Astrocyte (in vitro differentiated cells and primary cell): ENCODE measurements at regions not wholly inside any gene's neighbourhood (a gene's known extent, or its start where the extent isn't known, plus 50 kb on each side); places are given as distances from the start of the nearest gene placed in this dataset.

Source experiments
- DNase-seq: peaks from one replicate; pipeline ENCODE4 v3.0.0-alpha.2; 2010; ENCODE audit warnings: low read depth
- FAIRE-seq: peaks from 2 replicates; lab custom pipeline; 2011; peaks lifted over from hg19 to GRCh38; lab: Jason Lieb, UNC
- H2AFZ ChIP-seq: 2 replicates; pipeline ENCODE4 v1.6.0; 2012; ENCODE audit warnings: low read depth, low read length, inconsistent platforms
- H3K27ac ChIP-seq: 2 replicates; pipeline ENCODE4 v1.5.1; 2011; ENCODE audit warnings: low read depth, low read length, inconsistent platforms
- H3K27me3 ChIP-seq: 2 replicates; pipeline ENCODE4 v1.6.0; 2011; ENCODE audit warnings: low read length, inconsistent platforms; ENCODE audit not compliant: insufficient read depth
- H3K36me3 ChIP-seq: 2 replicates; pipeline ENCODE4 v1.5.1; 2011; ENCODE audit warnings: low read length, inconsistent platforms; ENCODE audit not compliant: insufficient read depth
- H3K4me1 ChIP-seq: 2 replicates; pipeline ENCODE4 v1.5.1; 2011; ENCODE audit warnings: low read length, inconsistent platforms; ENCODE audit not compliant: insufficient read depth
- H3K4me2 ChIP-seq: 2 replicates; pipeline ENCODE4 v1.6.0; 2012; ENCODE audit warnings: low read length, inconsistent platforms
- H3K4me3 ChIP-seq: 2 replicates; pipeline ENCODE4 v1.5.1; 2011; ENCODE audit warnings: low read depth, mild to moderate bottlenecking, low read length, inconsistent platforms; ENCODE audit not compliant: insufficient read depth
- H3K79me2 ChIP-seq: 2 replicates; pipeline ENCODE4 v1.6.0; 2012; ENCODE audit warnings: mild to moderate bottlenecking, low read length, inconsistent platforms; ENCODE audit not compliant: insufficient read depth
- H3K9ac ChIP-seq: 2 replicates; pipeline ENCODE4 v1.6.0; 2012; ENCODE audit warnings: mild to moderate bottlenecking, low read length, inconsistent platforms
- H3K9me3 ChIP-seq: 2 replicates; pipeline ENCODE4 v1.5.1; 2012; ENCODE audit warnings: low read depth, mild to moderate bottlenecking, low read length, inconsistent platforms; ENCODE audit not compliant: insufficient read depth
- H4K20me1 ChIP-seq: 2 replicates; pipeline ENCODE4 v1.6.0; 2012; ENCODE audit warnings: low read length, inconsistent platforms; ENCODE audit not compliant: insufficient read depth
- H3K27ac Mint-ChIP-seq: one replicate; pipeline ENCODE4 v1.8.0; 2021; ENCODE audit warnings: mild to moderate bottlenecking, mixed read lengths; ENCODE audit not compliant: unreplicated experiment
- H3K27me3 Mint-ChIP-seq: one replicate; pipeline ENCODE4 v1.8.0; 2021; ENCODE audit warnings: low read depth, mixed read lengths; ENCODE audit not compliant: unreplicated experiment
- H3K36me3 Mint-ChIP-seq: one replicate; pipeline ENCODE4 v1.8.0; 2021; ENCODE audit warnings: low read depth, mixed read lengths; ENCODE audit not compliant: unreplicated experiment
- H3K4me1 Mint-ChIP-seq: one replicate; pipeline ENCODE4 v1.8.0; 2021; ENCODE audit warnings: low read depth, mixed read lengths; ENCODE audit not compliant: unreplicated experiment
- H3K4me3 Mint-ChIP-seq: one replicate; pipeline ENCODE4 v1.8.0; 2021; ENCODE audit warnings: mild to moderate bottlenecking, moderate library complexity, mixed read lengths; ENCODE audit not compliant: unreplicated experiment
- H3K9me3 Mint-ChIP-seq: one replicate; pipeline ENCODE4 v1.8.0; 2021; ENCODE audit warnings: mild to moderate bottlenecking, mixed read lengths; ENCODE audit not compliant: unreplicated experiment
- EZH2 ChIP-seq: IDR thresholded peaks from 2 replicates; pipeline ENCODE4 v1.6.1; 2012; ENCODE audit warnings: mild to moderate bottlenecking, low read length, inconsistent platforms; ENCODE audit not compliant: insufficient read depth
- TF ChIP-seq, protein P1 (sequence below): IDR thresholded peaks from 2 replicates; pipeline ENCODE4 v1.5.1; 2011; ENCODE audit warnings: low read depth, mild to moderate bottlenecking, inconsistent platforms, low read length, moderate library complexity; ENCODE audit not compliant: insufficient read depth

DNA sequence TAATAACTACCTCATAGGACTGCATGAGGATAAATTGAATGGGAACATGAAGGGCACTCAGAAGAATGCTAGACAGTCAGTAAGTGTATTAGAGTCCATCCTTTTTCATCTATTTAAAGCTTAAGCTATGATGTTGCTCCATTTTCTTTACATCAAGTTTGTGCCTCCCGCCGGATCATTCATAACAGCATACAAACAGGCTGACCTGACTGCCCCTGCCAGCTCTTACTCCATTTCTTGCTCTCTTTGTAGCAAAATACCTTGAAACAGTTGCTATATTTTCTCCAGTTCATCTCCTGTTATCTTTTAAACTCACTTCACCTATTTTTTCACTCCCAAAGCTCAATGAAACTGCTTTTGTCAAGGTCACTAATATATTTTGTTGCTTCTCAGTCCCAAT is 315.6 kb upstream of the ALCAM start:
- H3K36me3 Mint-ChIP-seq, result no peaks in the 10 kb centered on the region
- no peak overlapping the region for H3K4me3 Mint-ChIP-seq
- Histone ChIP-seq H3K79me2 (no peaks in the 10 kb centered on the region), H3K27me3 (no peaks in the 10 kb centered on the region), H3K9me3 (no peaks in the 10 kb centered on the region), H4K20me1 (no peaks in the 10 kb centered on the region), H3K27ac (no peak overlapping the region), H3K36me3 (no peaks in the 10 kb centered on the region), H3K4me3 (no peak overlapping the region), H3K9ac (no peak overlapping the region), H2AFZ (no peak overlapping the region), H3K4me2 (no peak overlapping the region), H3K4me1 (no peaks in the 10 kb centered on the region)
- H3K27me3 Mint-ChIP-seq, result no peaks in the 10 kb centered on the region
- no peak for TF ChIP-seq EZH2
- TF ChIP-seq, protein P1, sequence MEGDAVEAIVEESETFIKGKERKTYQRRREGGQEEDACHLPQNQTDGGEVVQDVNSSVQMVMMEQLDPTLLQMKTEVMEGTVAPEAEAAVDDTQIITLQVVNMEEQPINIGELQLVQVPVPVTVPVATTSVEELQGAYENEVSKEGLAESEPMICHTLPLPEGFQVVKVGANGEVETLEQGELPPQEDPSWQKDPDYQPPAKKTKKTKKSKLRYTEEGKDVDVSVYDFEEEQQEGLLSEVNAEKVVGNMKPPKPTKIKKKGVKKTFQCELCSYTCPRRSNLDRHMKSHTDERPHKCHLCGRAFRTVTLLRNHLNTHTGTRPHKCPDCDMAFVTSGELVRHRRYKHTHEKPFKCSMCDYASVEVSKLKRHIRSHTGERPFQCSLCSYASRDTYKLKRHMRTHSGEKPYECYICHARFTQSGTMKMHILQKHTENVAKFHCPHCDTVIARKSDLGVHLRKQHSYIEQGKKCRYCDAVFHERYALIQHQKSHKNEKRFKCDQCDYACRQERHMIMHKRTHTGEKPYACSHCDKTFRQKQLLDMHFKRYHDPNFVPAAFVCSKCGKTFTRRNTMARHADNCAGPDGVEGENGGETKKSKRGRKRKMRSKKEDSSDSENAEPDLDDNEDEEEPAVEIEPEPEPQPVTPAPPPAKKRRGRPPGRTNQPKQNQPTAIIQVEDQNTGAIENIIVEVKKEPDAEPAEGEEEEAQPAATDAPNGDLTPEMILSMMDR, result no peak
- no peaks in the 10 kb centered on the region for H3K4me1 Mint-ChIP-seq
- H3K9me3 Mint-ChIP-seq, result no peaks in the 10 kb centered on the region
- no peak for DNase-seq
- H3K27ac Mint-ChIP-seq, result no peak overlapping the region
- no peak for FAIRE-seq

GRCh38 chr3:105051972-105052371 is 314.7 kb upstream of the ALCAM start:
- Histone ChIP-seq H3K9ac (no peak overlapping the region), H3K4me1 (no peaks in the 10 kb centered on the region), H2AFZ (peak overlapping the region; percentile 38), H3K79me2 (no peaks in the 10 kb centered on the region), H4K20me1 (no peaks in the 10 kb centered on the region), H3K27me3 (no peaks in the 10 kb centered on the region), H3K36me3 (no peaks in the 10 kb centered on the region), H3K4me2 (no peak overlapping the region), H3K4me3 (no peak overlapping the region), H3K9me3 (no peaks in the 10 kb centered on the region), H3K27ac (no peak overlapping the region)
- DNase-seq, result no peak
- FAIRE-seq, result no peak
- no peak overlapping the region for H3K27ac Mint-ChIP-seq
- H3K9me3 Mint-ChIP-seq, result no peaks in the 10 kb centered on the region
- no peak for TF ChIP-seq EZH2
- TF ChIP-seq, protein P1, result no peak
- no peaks in the 10 kb centered on the region for H3K4me1 Mint-ChIP-seq
- no peaks in the 10 kb centered on the region for H3K27me3 Mint-ChIP-seq
- H3K36me3 Mint-ChIP-seq, result no peaks in the 10 kb centered on the region
- no peak overlapping the region for H3K4me3 Mint-ChIP-seq

DNA sequence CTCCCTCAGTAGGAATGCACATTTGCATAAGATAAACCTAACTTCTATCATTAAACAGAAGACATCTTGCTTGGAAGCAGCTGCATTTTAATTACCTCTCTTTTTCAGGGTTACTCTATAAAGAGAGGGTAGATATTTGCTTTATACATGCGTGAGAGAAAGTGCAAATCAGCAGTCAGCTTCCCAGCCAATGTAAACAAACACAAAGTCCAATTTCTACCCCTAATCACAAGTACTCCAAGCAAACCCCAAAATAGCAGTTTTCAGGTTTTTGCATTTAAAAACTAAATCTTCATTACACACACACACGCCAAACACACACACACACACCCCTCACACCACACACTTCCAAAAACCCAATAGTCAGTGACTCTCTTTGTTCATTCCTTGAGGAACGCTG is 303.9 kb upstream of the ALCAM start:
- Histone ChIP-seq H2AFZ (no peak overlapping the region), H4K20me1 (no peaks in the 10 kb centered on the region), H3K4me2 (peak overlapping the region; percentile 17), H3K79me2 (no peaks in the 10 kb centered on the region), H3K9ac (no peak overlapping the region), H3K27me3 (no peaks in the 10 kb centered on the region), H3K4me1 (no peaks in the 10 kb centered on the region), H3K27ac (no peak overlapping the region), H3K9me3 (no peaks in the 10 kb centered on the region), H3K4me3 (no peak overlapping the region), H3K36me3 (no peaks in the 10 kb centered on the region)
- Mint-ChIP-seq H3K4me1 (no peaks in the 10 kb centered on the region), H3K27me3 (no peaks in the 10 kb centered on the region), H3K9me3 (peaks cover under 1% of the 10 kb centered on the region), H3K36me3 (no peaks in the 10 kb centered on the region), H3K27ac (no peak overlapping the region), H3K4me3 (no peak overlapping the region)
- DNase-seq (peak; percentile 16), FAIRE-seq (no peak)
- TF ChIP-seq, protein P1, result no peak
- TF ChIP-seq EZH2, result no peak
